ENCODE measurements at regions not wholly inside any gene's neighbourhood (a gene's known extent, or its start where the extent isn't known, plus 50 kb on each side); places are given as distances from the start of the nearest gene placed in this dataset.

- Histone ChIP-seq H2AFZ (ENCODE audit: control insufficient read depth, low read depth, low read length) (no peak overlapping the region), H3K79me2 (ENCODE audit: control insufficient read depth, insufficient read depth, low read length) (no peaks in the 10 kb centered on the region), H4K20me1 (ENCODE audit: control insufficient read depth, insufficient read depth) (no peaks in the 10 kb centered on the region), H3K9ac (ENCODE audit: control insufficient read depth, insufficient read depth, low read length) (no peak overlapping the region), H3K4me2 (ENCODE audit: control insufficient read depth, insufficient read depth) (no peak overlapping the region), H3K9me3 (replicated peaks; ENCODE audit: control insufficient read depth, insufficient read depth, low read length) (no peaks in the 10 kb centered on the region), H3K36me3 (ENCODE audit: control insufficient read depth in 2 of 2, insufficient read depth in 2 of 2, low read length in 1 of 2) (no peaks in the 10 kb centered on the region), H3K4me3 (no peak overlapping the region), H3K27ac (ENCODE audit: control insufficient read depth, insufficient read depth) (no peak overlapping the region), H3K4me1 (ENCODE audit: control insufficient read depth, insufficient read depth, low read length) (no peaks in the 10 kb centered on the region), H3K27me3 (replicated peaks in 1 of 2; ENCODE audit: control insufficient read depth in 2 of 2, insufficient read depth in 2 of 2, low read length in 1 of 2) (peaks cover 0 to 2% of the 10 kb centered on the region in 2 experiments; a peak in 1 of 4 replicates)
- DNase-seq (ENCODE audit: low read depth, low spot score), result no peak
- ChIA-PET SMC1A (ENCODE audit: uncharacterized antibody, unreplicated experiment) (no interaction called here), RAD21 (ENCODE audit: unreplicated experiment) (interaction anchor here (0.9 to 1.6 kb wide), 2 partner anchors 334 to 364 kb away, joined by 3 to 5 read pairs; no protein-coding TSS in a partner anchor), CTCF (interaction anchor here (0.7 to 1.7 kb wide), 3 partner anchors 167 to 567 kb away, joined by 4 to 8 read pairs (median 5); no protein-coding TSS in a partner anchor), POLR2A (no interaction called here)
- FAIRE-seq, result no peak
- WGBS (ENCODE audit: insufficient coverage, insufficient replicate concordance, low lambda C conversion rate, missing lambda C conversion rate), result 34% methylated on average over 10 of the region's 10 CpGs
- no peak for TF ChIP-seq SIN3A (IDR thresholded peaks at IDR 0.05; ENCODE audit: low read depth, low read length)
- TF ChIP-seq SREBF2 (IDR thresholded peaks at IDR 0.05; ENCODE audit: low read length), result no peak
- no peak for TF ChIP-seq PRDM15 (CRISPR knock-in tag; IDR thresholded peaks at IDR 0.05)
- TF ChIP-seq JUND (IDR thresholded peaks at IDR 0.05; ENCODE audit: low read depth, low read length), result no peak
- TF ChIP-seq IRF3 (IDR thresholded peaks at IDR 0.05), result no peak
- no peak for TF ChIP-seq WRNIP1 (IDR thresholded peaks at IDR 0.05; ENCODE audit: borderline replicate concordance, low read depth, low read length)
- TF ChIP-seq IKZF1 (conservative IDR thresholded peaks at IDR 0.05), result no peak
- TF ChIP-seq BCLAF1 (IDR thresholded peaks at IDR 0.05), result no peak
- no peak for TF ChIP-seq E2F4 (IDR thresholded peaks at IDR 0.05; ENCODE audit: low read depth, low read length)
- no peak for TF ChIP-seq RCOR1 (conservative IDR thresholded peaks at IDR 0.05; ENCODE audit: low read depth, low read length)
- no peak for TF ChIP-seq ASH2L (IDR thresholded peaks at IDR 0.05; ENCODE audit: borderline replicate concordance, low read depth)
- no peak for TF ChIP-seq TAF1 (IDR thresholded peaks at IDR 0.05; ENCODE audit: borderline replicate concordance, low read depth, low read length)
- no peak for TF ChIP-seq ETV6 (conservative IDR thresholded peaks at IDR 0.05 in 1 of 2, IDR thresholded peaks at IDR 0.05 in 1 of 2; ENCODE audit: borderline replicate concordance in 1 of 2, low read depth in 1 of 2)
- TF ChIP-seq FOS (IDR thresholded peaks at IDR 0.05; ENCODE audit: borderline replicate concordance, extremely low read depth, insufficient read length), result no peak
- no peak for TF ChIP-seq KDM1A (IDR thresholded peaks at IDR 0.05; ENCODE audit: borderline replicate concordance)
- no TSS peak for BruUV-seq (replicated peaks)
- in situ Hi-C loops (cut with MboI) (loop anchor here (10.0 to 25.0 kb wide), 2 partner anchors 465 to 972 kb away; partner anchors contain the start of gene TMEM185B), intact Hi-C loops (cut with micrococcal nuclease; ENCODE audit: unreplicated experiment) (no loop called here)
- no peak for ATAC-seq
These were observed 58.4 kb upstream of the GLI2 start for GRCh38 chr2:120677221-120677620.

Measured in GM12878 (cell line).